SK-N-SH (cell line): ENCODE measurements at regions not wholly inside any gene's neighbourhood (a gene's known extent, or its start where the extent isn't known, plus 50 kb on each side); places are given as distances from the start of the nearest gene placed in this dataset.

Source experiments
- CTCF ChIA-PET: fragments of 300-600, 350-600 bp; formaldehyde crosslinking; extraction: SDS; loops from one replicate; lab custom pipeline; 2021; lab: Yijun Ruan, JAX
- POLR2A ChIA-PET: fragments of 350-600 bp; sonication (Branson Sonifier 250); formaldehyde crosslinking; extraction: SDS; loops from one replicate; lab custom pipeline; 2020; ENCODE audit warnings: antibody characterized with exemption, inconsistent platforms; lab: Yijun Ruan, JAX
- DNase-seq: peaks from one replicate; pipeline ENCODE4 v3.0.0; 2012
- H2AFZ ChIP-seq: fragments of 200-600 bp; sonication (generic); 2 replicates; pipeline ENCODE4 v1.8.1; 2016; ENCODE audit warnings: antibody characterized with exemption, mild to moderate bottlenecking, low read depth
- H3F3A ChIP-seq: fragments of 200-600 bp; sonication (generic); replicated peaks from 2 replicates; pipeline ENCODE3; 2016; ENCODE audit warnings: antibody characterized with exemption, mild to moderate bottlenecking; ENCODE audit not compliant: insufficient read depth
- H3K27ac ChIP-seq, 2 experiments: fragments of 200-500 bp in 1 of 2; fragments of 200-600 bp in 1 of 2; sonication (Bioruptor generic) in 1 of 2; sonication (generic), shearing (Covaris generic) in 1 of 2; 2 replicates each; pipeline versions ENCODE4 v1.5.1 to v1.6.1; 2014 to 2016; ENCODE audit warnings: low read depth in 2 of 2, inconsistent platforms in 1 of 2, low read length in 1 of 2, mild to moderate bottlenecking in 1 of 2, mixed read lengths in 1 of 2
- H3K27me3 ChIP-seq: fragments of 200-600 bp; sonication (generic), shearing (Covaris generic); 2 replicates; pipeline ENCODE4 v1.6.1; 2016; ENCODE audit warnings: mixed run types; ENCODE audit not compliant: insufficient read depth
- H3K36me3 ChIP-seq, 2 experiments: fragments of 200-500 bp in 1 of 2; fragments of 200-600 bp in 1 of 2; sonication (Bioruptor generic) in 1 of 2; sonication (generic) in 1 of 2; replicated peaks in 1 of 2; 2 replicates each; pipeline versions ENCODE3 to v1.5.1; 2014 to 2016; ENCODE audit warnings: low read length in 1 of 2, mild to moderate bottlenecking in 1 of 2; ENCODE audit not compliant: insufficient read depth in 2 of 2, control insufficient read depth in 1 of 2
- H3K4me1 ChIP-seq, 2 experiments: fragments of 200-500 bp in 1 of 2; fragments of 200-600 bp in 1 of 2; sonication (Bioruptor generic) in 1 of 2; sonication (generic), shearing (Covaris generic) in 1 of 2; 2 replicates each; pipeline versions ENCODE4 v1.5.1 to v1.6.1; 2014 to 2016; ENCODE audit warnings: low read depth in 1 of 2, low read length in 1 of 2, mixed run types in 1 of 2; ENCODE audit not compliant: insufficient read depth in 2 of 2, control insufficient read depth in 1 of 2
- H3K4me2 ChIP-seq: fragments of 200-600 bp; sonication (generic), shearing (Covaris generic); 2 replicates; pipeline ENCODE4 v1.6.1; 2017; ENCODE audit warnings: mixed run types
- H3K4me3 ChIP-seq, 2 experiments: fragments of 200-500 bp in 1 of 2; fragments of 200-600 bp in 1 of 2; sonication (Bioruptor generic) in 1 of 2; sonication (generic), shearing (Covaris generic) in 1 of 2; 2 replicates each; pipeline versions ENCODE4 v1.5.1 to v1.8.1; 2014 to 2016; ENCODE audit warnings: low read depth in 2 of 2, inconsistent platforms in 1 of 2, low read length in 1 of 2, mild to moderate bottlenecking in 1 of 2, mixed read lengths in 1 of 2, moderate library complexity in 1 of 2
- H3K79me2 ChIP-seq: fragments of 200-600 bp; sonication (generic); 2 replicates; pipeline ENCODE4 v1.8.1; 2017; ENCODE audit warnings: mild to moderate bottlenecking; ENCODE audit not compliant: insufficient read depth
- H3K9ac ChIP-seq: fragments of 200-600 bp; sonication (generic); 2 replicates; pipeline ENCODE4 v1.6.1; 2017; ENCODE audit warnings: mixed run types
- H3K9me2 ChIP-seq: fragments of 200-600 bp; sonication (generic); 2 replicates; pipeline ENCODE4 v1.6.1; 2017; ENCODE audit warnings: mixed run types
- H3K9me3 ChIP-seq: fragments of 200-600 bp; sonication (generic); 2 replicates; pipeline ENCODE4 v1.6.1; 2017; ENCODE audit warnings: mixed run types, mild to moderate bottlenecking, moderate library complexity
- H4K20me1 ChIP-seq: fragments of 200-600 bp; sonication (generic); 2 replicates; pipeline ENCODE4 v1.6.1; 2017; ENCODE audit warnings: mild to moderate bottlenecking, mixed run types; ENCODE audit not compliant: insufficient read depth
- ELF1 ChIP-seq: IDR thresholded peaks from 2 replicates; pipeline ENCODE4 v1.4.0; 2012
- EP300 ChIP-seq, 2 experiments: IDR thresholded peaks; 2 replicates each; pipeline versions ENCODE4 v1.4.0 to v1.6.1; 2012; ENCODE audit warnings: borderline replicate concordance in 1 of 2, low read depth in 1 of 2, low read length in 1 of 2
- EZH2phosphoT487 ChIP-seq: fragments of 200-600 bp; sonication (generic); IDR thresholded peaks from 2 replicates; pipeline ENCODE4 v1.6.1; 2017; ENCODE audit warnings: low read depth, mixed run types, mild to moderate bottlenecking, antibody characterized with exemption, moderate library complexity, borderline replicate concordance
- FOXJ3 ChIP-seq: sonication (generic); formaldehyde crosslinking; IDR thresholded peaks from 2 replicates; pipeline ENCODE4 v1.5.1; 2020; ENCODE audit warnings: mild to moderate bottlenecking, missing genetic modification reagents
- GATA2 ChIP-seq: sonication (generic); formaldehyde crosslinking; IDR thresholded peaks from 2 replicates; pipeline ENCODE4 v1.5.0; 2020; ENCODE audit warnings: mild to moderate bottlenecking, missing genetic modification reagents
- JUND ChIP-seq: IDR thresholded peaks from 2 replicates; pipeline ENCODE4 v1.4.0; 2012
- POLR2AphosphoS5 ChIP-seq: IDR thresholded peaks from 2 replicates; pipeline ENCODE4 v1.6.1; 2012; ENCODE audit warnings: low read depth, low read length
- RXRA ChIP-seq: IDR thresholded peaks from 2 replicates; pipeline ENCODE4 v1.4.0; 2012; ENCODE audit warnings: low read depth, mild to moderate bottlenecking, borderline replicate concordance
- SIN3A ChIP-seq: IDR thresholded peaks from 2 replicates; pipeline ENCODE4 v1.6.1; 2012; ENCODE audit warnings: low read depth, mild to moderate bottlenecking, low read length, moderate library complexity, borderline replicate concordance
- SMC3 ChIP-seq: IDR thresholded peaks from 2 replicates; pipeline ENCODE4 v1.6.1; 2012; ENCODE audit warnings: low read depth, low read length, improper control_type of control experiment
- TAF1 ChIP-seq: IDR thresholded peaks from 2 replicates; pipeline ENCODE4 v1.6.1; 2012; ENCODE audit warnings: low read depth, mild to moderate bottlenecking, low read length, moderate library complexity, borderline replicate concordance
- TCF12 ChIP-seq: IDR thresholded peaks from 2 replicates; pipeline ENCODE4 v1.4.0; 2012
- TEAD4 ChIP-seq: IDR thresholded peaks from 2 replicates; pipeline ENCODE4 v1.4.0; 2012; ENCODE audit warnings: mild to moderate bottlenecking, borderline replicate concordance; ENCODE audit not compliant: insufficient read depth
- YY1 ChIP-seq: IDR thresholded peaks from 2 replicates; pipeline ENCODE4 v1.4.0; 2012; ENCODE audit warnings: low read depth, mild to moderate bottlenecking
- WGBS: methylation state at CpG from one replicate; pipeline ENCODE4 v1.1.6; 2017; ENCODE audit warnings: low lambda C conversion rate; 5-methylcytosine and 5-hydroxymethylcytosine counted together
- TF ChIP-seq, protein P1 (sequence below): IDR thresholded peaks from 2 replicates; pipeline ENCODE4 v1.4.0; 2012; ENCODE audit warnings: low read depth, borderline replicate concordance
- TF ChIP-seq, protein P2 (sequence below): IDR thresholded peaks from 2 replicates; pipeline ENCODE4 v1.4.0; 2012; ENCODE audit warnings: low read depth
- TF ChIP-seq, protein P3 (sequence below): IDR thresholded peaks from 2 replicates; pipeline ENCODE4; 2012
- TF ChIP-seq, protein P4 (sequence below): IDR thresholded peaks from 2 replicates; pipeline ENCODE4 v1.6.1; 2012; ENCODE audit warnings: mild to moderate bottlenecking, low read depth, low read length, moderate library complexity
- TF ChIP-seq, protein P5 (sequence below): IDR thresholded peaks from 2 replicates; pipeline ENCODE4 v1.4.0; 2012; ENCODE audit warnings: low read depth, borderline replicate concordance
- TF ChIP-seq, protein P6 (sequence below): fragments of 200-600 bp; sonication (generic); IDR thresholded peaks from 2 replicates; pipeline ENCODE4 v1.6.1; 2017; ENCODE audit warnings: antibody characterized with exemption, mild to moderate bottlenecking, moderate library complexity

DNA sequence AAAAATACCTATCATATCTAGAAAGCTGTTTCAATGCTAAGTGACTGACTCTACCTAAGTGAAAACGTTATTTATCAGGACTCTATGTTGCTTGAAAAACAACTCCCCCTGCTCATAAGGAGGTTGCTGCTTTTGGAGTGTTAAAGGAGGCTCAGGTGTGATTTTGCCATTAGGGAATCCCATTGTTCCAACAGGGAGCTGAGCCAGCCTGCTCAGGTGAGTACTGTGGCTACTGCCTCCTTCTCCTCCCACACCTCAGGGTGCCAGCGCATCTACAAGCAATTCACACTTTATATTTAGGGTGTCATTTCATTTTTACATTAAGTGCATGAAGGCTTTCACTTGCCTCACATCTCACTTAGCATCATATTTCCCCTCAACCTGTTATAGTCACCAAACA, 84.7 kb downstream of the SEM1 start:
- CTCF ChIA-PET: no interaction called here
- no peak for DNase-seq
- Histone ChIP-seq H2AFZ (no peak overlapping the region), H3K27me3 (no peaks in the 10 kb centered on the region), H3K36me3 (no peaks in the 10 kb centered on the region), H3K79me2 (no peaks in the 10 kb centered on the region), H3K4me2 (no peak overlapping the region), H3K9ac (no peak overlapping the region), H4K20me1 (no peaks in the 10 kb centered on the region), H3K27ac (no peak overlapping the region), H3K4me3 (no peak overlapping the region), H3F3A (no peaks in the 10 kb centered on the region), H3K9me2 (no peaks in the 10 kb centered on the region), H3K9me3 (no peaks in the 10 kb centered on the region), H3K4me1 (no peaks in the 10 kb centered on the region)
- POLR2A ChIA-PET: no interaction called here
- WGBS: 30% methylated on average over 2 of the region's 2 CpGs
- no peak for TF ChIP-seq SIN3A
- TF ChIP-seq POLR2AphosphoS5: no peak
- TF ChIP-seq, protein P1, sequence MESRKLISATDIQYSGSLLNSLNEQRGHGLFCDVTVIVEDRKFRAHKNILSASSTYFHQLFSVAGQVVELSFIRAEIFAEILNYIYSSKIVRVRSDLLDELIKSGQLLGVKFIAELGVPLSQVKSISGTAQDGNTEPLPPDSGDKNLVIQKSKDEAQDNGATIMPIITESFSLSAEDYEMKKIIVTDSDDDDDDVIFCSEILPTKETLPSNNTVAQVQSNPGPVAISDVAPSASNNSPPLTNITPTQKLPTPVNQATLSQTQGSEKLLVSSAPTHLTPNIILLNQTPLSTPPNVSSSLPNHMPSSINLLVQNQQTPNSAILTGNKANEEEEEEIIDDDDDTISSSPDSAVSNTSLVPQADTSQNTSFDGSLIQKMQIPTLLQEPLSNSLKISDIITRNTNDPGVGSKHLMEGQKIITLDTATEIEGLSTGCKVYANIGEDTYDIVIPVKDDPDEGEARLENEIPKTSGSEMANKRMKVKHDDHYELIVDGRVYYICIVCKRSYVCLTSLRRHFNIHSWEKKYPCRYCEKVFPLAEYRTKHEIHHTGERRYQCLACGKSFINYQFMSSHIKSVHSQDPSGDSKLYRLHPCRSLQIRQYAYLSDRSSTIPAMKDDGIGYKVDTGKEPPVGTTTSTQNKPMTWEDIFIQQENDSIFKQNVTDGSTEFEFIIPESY: no peak
- TF ChIP-seq, protein P2, sequence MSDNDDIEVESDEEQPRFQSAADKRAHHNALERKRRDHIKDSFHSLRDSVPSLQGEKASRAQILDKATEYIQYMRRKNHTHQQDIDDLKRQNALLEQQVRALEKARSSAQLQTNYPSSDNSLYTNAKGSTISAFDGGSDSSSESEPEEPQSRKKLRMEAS: no peak
- no peak for TF ChIP-seq YY1
- no peak for TF ChIP-seq SMC3
- TF ChIP-seq TEAD4: no peak
- no peak for TF ChIP-seq RXRA
- TF ChIP-seq EZH2phosphoT487: no peak
- TF ChIP-seq TAF1: no peak
- TF ChIP-seq, protein P3, sequence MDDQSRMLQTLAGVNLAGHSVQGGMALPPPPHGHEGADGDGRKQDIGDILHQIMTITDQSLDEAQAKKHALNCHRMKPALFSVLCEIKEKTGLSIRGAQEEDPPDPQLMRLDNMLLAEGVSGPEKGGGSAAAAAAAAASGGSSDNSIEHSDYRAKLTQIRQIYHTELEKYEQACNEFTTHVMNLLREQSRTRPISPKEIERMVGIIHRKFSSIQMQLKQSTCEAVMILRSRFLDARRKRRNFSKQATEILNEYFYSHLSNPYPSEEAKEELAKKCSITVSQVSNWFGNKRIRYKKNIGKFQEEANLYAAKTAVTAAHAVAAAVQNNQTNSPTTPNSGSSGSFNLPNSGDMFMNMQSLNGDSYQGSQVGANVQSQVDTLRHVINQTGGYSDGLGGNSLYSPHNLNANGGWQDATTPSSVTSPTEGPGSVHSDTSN: no peak
- TF ChIP-seq TCF12: no peak
- TF ChIP-seq, protein P4, sequence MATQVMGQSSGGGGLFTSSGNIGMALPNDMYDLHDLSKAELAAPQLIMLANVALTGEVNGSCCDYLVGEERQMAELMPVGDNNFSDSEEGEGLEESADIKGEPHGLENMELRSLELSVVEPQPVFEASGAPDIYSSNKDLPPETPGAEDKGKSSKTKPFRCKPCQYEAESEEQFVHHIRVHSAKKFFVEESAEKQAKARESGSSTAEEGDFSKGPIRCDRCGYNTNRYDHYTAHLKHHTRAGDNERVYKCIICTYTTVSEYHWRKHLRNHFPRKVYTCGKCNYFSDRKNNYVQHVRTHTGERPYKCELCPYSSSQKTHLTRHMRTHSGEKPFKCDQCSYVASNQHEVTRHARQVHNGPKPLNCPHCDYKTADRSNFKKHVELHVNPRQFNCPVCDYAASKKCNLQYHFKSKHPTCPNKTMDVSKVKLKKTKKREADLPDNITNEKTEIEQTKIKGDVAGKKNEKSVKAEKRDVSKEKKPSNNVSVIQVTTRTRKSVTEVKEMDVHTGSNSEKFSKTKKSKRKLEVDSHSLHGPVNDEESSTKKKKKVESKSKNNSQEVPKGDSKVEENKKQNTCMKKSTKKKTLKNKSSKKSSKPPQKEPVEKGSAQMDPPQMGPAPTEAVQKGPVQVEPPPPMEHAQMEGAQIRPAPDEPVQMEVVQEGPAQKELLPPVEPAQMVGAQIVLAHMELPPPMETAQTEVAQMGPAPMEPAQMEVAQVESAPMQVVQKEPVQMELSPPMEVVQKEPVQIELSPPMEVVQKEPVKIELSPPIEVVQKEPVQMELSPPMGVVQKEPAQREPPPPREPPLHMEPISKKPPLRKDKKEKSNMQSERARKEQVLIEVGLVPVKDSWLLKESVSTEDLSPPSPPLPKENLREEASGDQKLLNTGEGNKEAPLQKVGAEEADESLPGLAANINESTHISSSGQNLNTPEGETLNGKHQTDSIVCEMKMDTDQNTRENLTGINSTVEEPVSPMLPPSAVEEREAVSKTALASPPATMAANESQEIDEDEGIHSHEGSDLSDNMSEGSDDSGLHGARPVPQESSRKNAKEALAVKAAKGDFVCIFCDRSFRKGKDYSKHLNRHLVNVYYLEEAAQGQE: no peak
- TF ChIP-seq, protein P5, sequence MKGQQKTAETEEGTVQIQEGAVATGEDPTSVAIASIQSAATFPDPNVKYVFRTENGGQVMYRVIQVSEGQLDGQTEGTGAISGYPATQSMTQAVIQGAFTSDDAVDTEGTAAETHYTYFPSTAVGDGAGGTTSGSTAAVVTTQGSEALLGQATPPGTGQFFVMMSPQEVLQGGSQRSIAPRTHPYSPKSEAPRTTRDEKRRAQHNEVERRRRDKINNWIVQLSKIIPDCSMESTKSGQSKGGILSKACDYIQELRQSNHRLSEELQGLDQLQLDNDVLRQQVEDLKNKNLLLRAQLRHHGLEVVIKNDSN: no peak
- no peak for TF ChIP-seq EP300 (IDR thresholded peaks at IDR 0.05; ENCODE audit: borderline replicate concordance in 1 of 2, low read depth in 1 of 2, low read length in 1 of 2)
- TF ChIP-seq ELF1: no peak
- TF ChIP-seq, protein P6, sequence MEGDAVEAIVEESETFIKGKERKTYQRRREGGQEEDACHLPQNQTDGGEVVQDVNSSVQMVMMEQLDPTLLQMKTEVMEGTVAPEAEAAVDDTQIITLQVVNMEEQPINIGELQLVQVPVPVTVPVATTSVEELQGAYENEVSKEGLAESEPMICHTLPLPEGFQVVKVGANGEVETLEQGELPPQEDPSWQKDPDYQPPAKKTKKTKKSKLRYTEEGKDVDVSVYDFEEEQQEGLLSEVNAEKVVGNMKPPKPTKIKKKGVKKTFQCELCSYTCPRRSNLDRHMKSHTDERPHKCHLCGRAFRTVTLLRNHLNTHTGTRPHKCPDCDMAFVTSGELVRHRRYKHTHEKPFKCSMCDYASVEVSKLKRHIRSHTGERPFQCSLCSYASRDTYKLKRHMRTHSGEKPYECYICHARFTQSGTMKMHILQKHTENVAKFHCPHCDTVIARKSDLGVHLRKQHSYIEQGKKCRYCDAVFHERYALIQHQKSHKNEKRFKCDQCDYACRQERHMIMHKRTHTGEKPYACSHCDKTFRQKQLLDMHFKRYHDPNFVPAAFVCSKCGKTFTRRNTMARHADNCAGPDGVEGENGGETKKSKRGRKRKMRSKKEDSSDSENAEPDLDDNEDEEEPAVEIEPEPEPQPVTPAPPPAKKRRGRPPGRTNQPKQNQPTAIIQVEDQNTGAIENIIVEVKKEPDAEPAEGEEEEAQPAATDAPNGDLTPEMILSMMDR: no peak
- TF ChIP-seq FOXJ3 (CRISPR knock-in tag): no peak
- no peak for TF ChIP-seq JUND
- TF ChIP-seq GATA2 (CRISPR knock-in tag): no peak
